HEK293 (cell line): ENCODE measurements at regions not wholly inside any gene's neighbourhood (a gene's known extent, or its start where the extent isn't known, plus 50 kb on each side); places are given as distances from the start of the nearest gene placed in this dataset.

Experiments used
- CTCF ChIA-PET: fragments of 350-600 bp; formaldehyde crosslinking; extraction: SDS; loops from one replicate; lab custom pipeline; 2021; ENCODE audit warnings: antibody characterized with exemption; lab: Yijun Ruan, JAX
- POLR2A ChIA-PET: fragments of 300-600 bp; formaldehyde crosslinking; extraction: SDS; loops from one replicate; lab custom pipeline; 2020; ENCODE audit warnings: antibody characterized with exemption, inconsistent platforms; lab: Yijun Ruan, JAX
- H3K27ac ChIP-seq: fragments of 200-500 bp; sonication (Bioruptor generic); 2 replicates; pipeline ENCODE4 v1.5.1; 2014; ENCODE audit warnings: low read depth, low read length, control low read depth, inconsistent platforms; ENCODE audit errors: extremely low read depth
- H3K36me3 ChIP-seq, 2 experiments: fragments of 200-500 bp in 1 of 2; sonication (Bioruptor generic) in 1 of 2; 1 replicate in 1 of 2; 2 replicates in 1 of 2; pipeline ENCODE4 v1.5.1; 2014 to 2017; ENCODE audit warnings: inconsistent platforms in 2 of 2, low read length in 2 of 2; ENCODE audit not compliant: control insufficient read depth in 2 of 2, insufficient read depth in 1 of 2
- H3K4me1 ChIP-seq: fragments of 200-500 bp; sonication (Bioruptor generic); 2 replicates; pipeline ENCODE4 v1.5.1; 2014; ENCODE audit warnings: mild to moderate bottlenecking, low read length, inconsistent platforms; ENCODE audit not compliant: control insufficient read depth, insufficient read depth
- H3K4me3 ChIP-seq: 2 replicates; pipeline ENCODE4 v1.5.1; 2011; ENCODE audit warnings: low read depth, mild to moderate bottlenecking, control low read depth, low read length, moderate library complexity
- H3K9me3 ChIP-seq: fragments of 200-500 bp; sonication (Bioruptor generic); 2 replicates; pipeline ENCODE4 v1.5.1; 2014; ENCODE audit warnings: low read depth, low read length, inconsistent platforms; ENCODE audit not compliant: control insufficient read depth, insufficient read depth
- AEBP2 ChIP-seq: fragments of 450-650 bp; formaldehyde crosslinking; IDR thresholded peaks from 2 replicates; pipeline ENCODE4 v1.5.1; 2016; ENCODE audit warnings: missing biosample characterization, missing genetic modification characterization, borderline replicate concordance
- ELK4 ChIP-seq: IDR thresholded peaks from 2 replicates; pipeline ENCODE4 v1.6.1; 2011; ENCODE audit warnings: mild to moderate bottlenecking, low read depth, low read length, borderline replicate concordance
- GLI4 ChIP-seq: fragments of 450-650 bp; formaldehyde crosslinking; IDR thresholded peaks from 2 replicates; pipeline ENCODE4 v1.5.1; 2016; ENCODE audit warnings: missing biosample characterization, missing genetic modification characterization
- IKZF3 ChIP-seq: fragments of 450-650 bp; IDR thresholded peaks from 2 replicates; pipeline ENCODE4 v1.5.0; 2018; ENCODE audit warnings: missing biosample characterization, mild to moderate bottlenecking, missing genetic modification characterization, moderate library complexity
- MEIS1 ChIP-seq: sonication (generic); formaldehyde crosslinking; IDR thresholded peaks from 2 replicates; pipeline ENCODE4 v1.8.1; 2022; ENCODE audit warnings: missing genetic modification reagents, mild to moderate bottlenecking, borderline replicate concordance
- PRDM1 ChIP-seq: fragments of 450-650 bp; formaldehyde crosslinking; IDR thresholded peaks from 2 replicates; pipeline ENCODE4; 2016; ENCODE audit warnings: missing biosample characterization, missing genetic modification characterization
- REST ChIP-seq: fragments of 450-650 bp; formaldehyde crosslinking; IDR thresholded peaks from 2 replicates; pipeline ENCODE4 v1.5.1; 2016; ENCODE audit warnings: missing biosample characterization, missing genetic modification characterization
- ZBTB20 ChIP-seq: fragments of 450-650 bp; formaldehyde crosslinking; IDR thresholded peaks from 2 replicates; pipeline ENCODE4 v1.5.1; 2016; ENCODE audit warnings: missing biosample characterization, missing genetic modification characterization
- ZNF146 ChIP-seq: fragments of 450-650 bp; formaldehyde crosslinking; IDR thresholded peaks from 2 replicates; pipeline ENCODE4 v1.5.1; 2016; ENCODE audit warnings: missing biosample characterization, missing genetic modification characterization
- ZNF280C ChIP-seq: fragments of 450-650 bp; formaldehyde crosslinking; IDR thresholded peaks from 2 replicates; pipeline ENCODE4 v1.5.1; 2016; ENCODE audit warnings: missing biosample characterization, missing genetic modification characterization
- ZNF510 ChIP-seq: fragments of 450-650 bp; formaldehyde crosslinking; IDR thresholded peaks from 2 replicates; pipeline ENCODE4 v1.5.1; 2018; ENCODE audit warnings: mild to moderate bottlenecking, missing genetic modification characterization, missing biosample characterization; ENCODE audit not compliant: insufficient replicate concordance
- ZNF558 ChIP-seq: fragments of 450-650 bp; formaldehyde crosslinking; IDR thresholded peaks from 2 replicates; pipeline ENCODE4 v1.5.1; 2016; ENCODE audit warnings: missing biosample characterization, missing genetic modification characterization
- ZNF768 ChIP-seq: fragments of 450-650 bp; formaldehyde crosslinking; IDR thresholded peaks from 2 replicates; pipeline ENCODE4 v1.5.1; 2018; ENCODE audit warnings: missing biosample characterization, mild to moderate bottlenecking, missing genetic modification characterization
- ZNF776 ChIP-seq: fragments of 450-650 bp; formaldehyde crosslinking; IDR thresholded peaks from 2 replicates; pipeline ENCODE4 v1.5.0; 2017; ENCODE audit warnings: missing biosample characterization, missing genetic modification characterization, borderline replicate concordance

- TF ChIP-seq AEBP2 (tag by site-specific recombination) (no peak), REST (no peak), ZNF776 (tag by site-specific recombination) (no peak), PRDM1 (tag by site-specific recombination) (no peak), ZBTB20 (tag by site-specific recombination) (no peak)
- no peaks in the 10 kb centered on the region for H3K36me3 ChIP-seq
- CTCF ChIA-PET, result no interaction called here
- peaks cover 2% of the 10 kb centered on the region; the same call in 1 of the 2 replicates for H3K4me1 ChIP-seq
- POLR2A ChIA-PET, result no interaction called here
- no peak overlapping the region for H3K4me3 ChIP-seq
- H3K9me3 ChIP-seq, result no peaks in the 10 kb centered on the region
- H3K27ac ChIP-seq, result no peak overlapping the region
Measured at GRCh38 chr1:83794384-83794783, 204.5 kb downstream of the TTLL7 start.

- no peak overlapping the region for H3K4me3 ChIP-seq
- ChIA-PET POLR2A (no interaction called here), CTCF (no interaction called here)
- H3K9me3 ChIP-seq, result no peaks in the 10 kb centered on the region
- no peaks in the 10 kb centered on the region for H3K36me3 ChIP-seq
- no peak overlapping the region for H3K27ac ChIP-seq
- H3K4me1 ChIP-seq, result no peaks in the 10 kb centered on the region
- no peak for TF ChIP-seq MEIS1 (CRISPR knock-in tag)
Measured at GRCh38 chr1:83791821-83792437, 207.0 kb downstream of the TTLL7 start.

- ChIA-PET POLR2A (no interaction called here), CTCF (no interaction called here)
- TF ChIP-seq ZNF768 (tag by site-specific recombination) (no peak), ZNF280C (tag by site-specific recombination) (no peak), GLI4 (tag by site-specific recombination) (no peak), ZNF146 (tag by site-specific recombination) (no peak), ELK4 (no peak), IKZF3 (tag by site-specific recombination) (no peak), ZNF558 (tag by site-specific recombination) (no peak), ZNF510 (no peak)
- Histone ChIP-seq H3K4me3 (no peak overlapping the region), H3K36me3 (no peaks in the 10 kb centered on the region), H3K9me3 (no peaks in the 10 kb centered on the region), H3K27ac (no peak overlapping the region), H3K4me1 (no peaks in the 10 kb centered on the region)
Measured at GRCh38 chr1:83790446-83790845, 208.5 kb downstream of the TTLL7 start.
